Spleen (tissue), 11 donors: ENCODE measurements at regions not wholly inside any gene's neighbourhood (a gene's known extent, or its start where the extent isn't known, plus 50 kb on each side); places are given as distances from the start of the nearest gene placed in this dataset.

ENCODE experiments used
- DNase-seq: peaks from one replicate; pipeline ENCODE4 v3.0.0-alpha.2; 2020
- H3K27ac ChIP-seq, 8 donors: fragments of 200-600 bp; sonication (generic) in 7 of 8; 1 replicate in 4 of 8; 2 replicates in 4 of 8; pipeline versions ENCODE4 v1.5.0 to v1.8.0; 2016 to 2021; ENCODE audit warnings: inconsistent platforms in 4 of 8, mild to moderate bottlenecking in 4 of 8, moderate library complexity in 1 of 8
- H3K27me3 ChIP-seq, 7 donors: fragments of 200-600 bp; sonication (generic) in 6 of 7; replicated peaks in 1 of 7; 1 replicate in 4 of 7; 2 replicates in 3 of 7; pipeline versions ENCODE4 v1.5.0 to v1.8.0; 2016 to 2021; ENCODE audit warnings: inconsistent platforms in 3 of 7, mild to moderate bottlenecking in 1 of 7
- H3K36me3 ChIP-seq, 6 donors: fragments of 200-600 bp; sonication (generic) in 5 of 6; 1 replicate in 4 of 6; 2 replicates in 2 of 6; pipeline versions ENCODE4 v1.5.0 to v1.8.0; 2016 to 2021; ENCODE audit warnings: inconsistent platforms in 2 of 6
- H3K4me1 ChIP-seq, 6 donors: fragments of 200-600 bp; sonication (generic) in 5 of 6; 1 replicate in 3 of 6; 2 replicates in 3 of 6; pipeline versions ENCODE4 v1.5.0 to v1.8.0; 2016 to 2021; ENCODE audit warnings: inconsistent platforms in 3 of 6
- H3K4me3 ChIP-seq, 8 donors: fragments of 200-600 bp; sonication (generic) in 7 of 8; 1 replicate in 4 of 8; 2 replicates in 4 of 8; pipeline versions ENCODE4 v1.5.0 to v1.8.0; 2016 to 2021; ENCODE audit warnings: inconsistent platforms in 4 of 8, mild to moderate bottlenecking in 4 of 8, moderate library complexity in 2 of 8
- H3K9me3 ChIP-seq, 8 donors: fragments of 200-600 bp; sonication (generic) in 7 of 8; 1 replicate in 4 of 8; 2 replicates in 4 of 8; pipeline versions ENCODE4 v1.5.0 to v1.8.0; 2016 to 2021; ENCODE audit warnings: inconsistent platforms in 4 of 8
- CTCF ChIP-seq, 11 experiments: fragments of 200-600 bp in 7 of 11; fragments of 450-650 bp in 4 of 11; sonication (generic) in 4 of 11; IDR thresholded peaks in 8 of 11; conservative IDR thresholded peaks in 3 of 11; 1 replicate in 7 of 11; 2 replicates in 4 of 11; pipeline versions ENCODE4 v1.4.0 to v1.8.0; 2016 to 2021; ENCODE audit warnings: antibody characterized with exemption in 11 of 11, inconsistent platforms in 4 of 11, mild to moderate bottlenecking in 1 of 11
- POLR2A ChIP-seq, 3 donors: fragments of 450-650 bp; IDR thresholded peaks; one replicate each; pipeline ENCODE4 v1.5.1; 2017; ENCODE audit warnings: antibody characterized with exemption in 3 of 3, mild to moderate bottlenecking in 1 of 3
- POLR2AphosphoS5 ChIP-seq, 3 donors: sonication (generic); formaldehyde crosslinking; IDR thresholded peaks; one replicate each; pipeline ENCODE4 v1.5.1; 2017; ENCODE audit warnings: antibody characterized with exemption in 3 of 3
- WGBS, 5 donors: extraction: QIAGEN DNeasy Blood & Tissue Kit in 3 of 5; methylation state at CpG; one replicate each; pipeline versions ENCODE4 v1.1.5 to v1.1.7; 2013 to 2018; 5-methylcytosine and 5-hydroxymethylcytosine counted together
- intact Hi-C: fragments of 100-400 bp; cut with DNase I; formaldehyde crosslinking; loops from one replicate; pipeline ENCODE4 v1.15.0; 2023; ENCODE audit warnings: low total_unique reads
- donor health status: healthy with polysubstance abuse.
- donor health status: DM: no; HTN: no; CAD: no; lungs with moderate emphysema.
- donor health status: DM: no; HTN: no; CAD: no.
- donor health status: Bipolar disorder and iron deficiency.
- donor health status: healthy.
- donor health status: DM: no; HTN: no; CAD: no.
- donor health status: DM: yes; HTN: yes; CAD: no.

DNA sequence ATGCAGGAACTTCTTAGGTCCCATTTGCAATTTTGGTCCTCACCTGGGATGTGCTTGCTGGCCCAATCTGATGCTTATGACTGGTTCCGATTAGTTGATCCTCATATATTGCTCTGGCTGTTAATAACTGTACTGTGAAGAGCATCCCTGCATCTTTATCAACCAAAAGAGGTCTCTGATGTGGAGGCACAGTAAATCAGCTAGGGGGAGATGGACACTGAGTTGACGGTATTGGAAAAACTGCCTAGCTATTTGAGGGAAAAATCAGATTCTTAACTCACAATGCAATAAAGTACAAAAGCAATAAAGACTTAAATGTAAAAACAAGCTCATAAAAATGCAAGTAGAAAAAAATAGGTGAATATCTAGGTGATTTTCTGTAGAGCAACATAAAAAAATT, 188.0 kb upstream of the TCF4 start:
- 50 to 71% (median 52%) methylated on average over 2 of the region's 2 CpGs for WGBS, 5 donors
- TF ChIP-seq POLR2AphosphoS5 (IDR thresholded peaks at IDR 0.05) (no peak), POLR2A (IDR thresholded peaks at IDR 0.05) (no peak), CTCF (IDR thresholded peaks at IDR 0.05 in 8 of 11, conservative IDR thresholded peaks at IDR 0.05 in 3 of 11) (no peak)
- intact Hi-C loops: no loop called here

GRCh38 chr18:55774505-55774904, 186.5 kb upstream of the TCF4 start:
- Histone ChIP-seq H3K4me3 (no peak overlapping the region), H3K27me3 (peaks cover 0 to 5% (median 0%) of the 10 kb centered on the region in 7 donors), H3K9me3 (no peaks in the 10 kb centered on the region), H3K4me1 (peaks cover 0 to 18% (median 5%) of the 10 kb centered on the region in 6 donors), H3K36me3 (no peaks in the 10 kb centered on the region), H3K27ac (no peak overlapping the region)
- no peak for DNase-seq
- intact Hi-C loops: no loop called here
- WGBS, 5 donors: 82 to 92% (median 88%) methylated on average over 5 of the region's 5 CpGs
- TF ChIP-seq POLR2AphosphoS5 (IDR thresholded peaks at IDR 0.05) (no peak), POLR2A (IDR thresholded peaks at IDR 0.05) (no peak), CTCF (IDR thresholded peaks at IDR 0.05 in 8 of 11, conservative IDR thresholded peaks at IDR 0.05 in 3 of 11) (no peak)

More for the DNA sequence above, 188.0 kb upstream of the TCF4 start:
- Histone ChIP-seq H3K9me3 (no peaks in the 10 kb centered on the region), H3K36me3 (no peaks in the 10 kb centered on the region), H3K27ac (no peak overlapping the region), H3K4me1 (peaks cover 0 to 33% (median 8%) of the 10 kb centered on the region in 6 donors), H3K4me3 (no peak overlapping the region), H3K27me3 (peaks cover 0 to 17% (median 6%) of the 10 kb centered on the region in 7 donors)
- DNase-seq: no peak

DNA sequence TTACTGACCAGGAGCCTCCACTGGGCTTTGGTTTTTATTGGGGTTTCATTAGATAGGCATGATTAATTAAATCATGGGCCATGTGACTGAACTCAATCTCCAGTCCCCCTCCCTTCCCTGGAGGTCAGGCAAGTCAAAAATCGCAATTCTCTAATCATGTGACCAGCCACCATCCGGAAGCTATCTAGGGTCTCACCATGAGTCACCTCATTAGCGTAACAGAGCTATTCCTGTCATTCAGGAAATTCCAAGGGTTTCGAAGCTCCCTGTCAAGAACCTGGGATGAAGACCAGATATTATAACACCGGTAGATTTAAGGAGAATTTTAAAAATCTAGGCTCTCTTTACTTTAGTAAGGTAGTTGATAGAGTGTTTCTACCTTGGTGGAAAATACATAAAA, 180.3 kb upstream of the TCF4 start:
- intact Hi-C loops: no loop called here
- Histone ChIP-seq H3K4me3 (no peak overlapping the region), H3K4me1 (no peaks in the 10 kb centered on the region), H3K27me3 (no peaks in the 10 kb centered on the region), H3K36me3 (no peaks in the 10 kb centered on the region), H3K9me3 (no peaks in the 10 kb centered on the region), H3K27ac (no peak overlapping the region)
- WGBS, 5 donors: 74 to 91% (median 79%) methylated on average over 5 of the region's 5 CpGs
- no peak for TF ChIP-seq POLR2AphosphoS5 (IDR thresholded peaks at IDR 0.05)
- TF ChIP-seq POLR2A (IDR thresholded peaks at IDR 0.05): no peak
- no peak for TF ChIP-seq CTCF (IDR thresholded peaks at IDR 0.05 in 8 of 11, conservative IDR thresholded peaks at IDR 0.05 in 3 of 11)
- DNase-seq: no peak

DNA sequence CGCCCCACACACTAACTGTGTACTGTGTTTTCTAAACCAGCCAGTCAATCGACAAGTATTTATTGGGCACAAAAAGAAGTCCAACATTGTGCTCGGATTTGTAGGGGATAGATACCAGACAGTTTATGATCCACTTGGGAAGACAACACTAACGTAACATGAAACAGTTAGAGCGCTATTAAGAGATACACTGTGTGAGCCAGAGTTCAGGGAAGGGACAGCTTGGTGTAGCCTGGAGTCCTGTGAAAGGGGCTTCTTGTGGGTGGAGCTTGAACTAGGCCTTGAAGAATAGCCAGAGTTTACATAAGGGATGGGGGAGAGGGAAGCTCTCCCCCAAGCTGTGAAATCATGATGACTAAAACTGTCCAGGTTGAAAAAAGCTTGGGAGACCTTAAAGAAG, 176.4 kb upstream of the TCF4 start:
- Histone ChIP-seq H3K4me3 (no peak overlapping the region), H3K27me3 (no peaks in the 10 kb centered on the region), H3K9me3 (no peaks in the 10 kb centered on the region), H3K4me1 (no peaks in the 10 kb centered on the region), H3K27ac (no peak overlapping the region), H3K36me3 (no peaks in the 10 kb centered on the region)
- no peak for TF ChIP-seq CTCF (IDR thresholded peaks at IDR 0.05 in 8 of 11, conservative IDR thresholded peaks at IDR 0.05 in 3 of 11)
- TF ChIP-seq POLR2AphosphoS5 (IDR thresholded peaks at IDR 0.05): no peak
- no peak for TF ChIP-seq POLR2A (IDR thresholded peaks at IDR 0.05)
- DNase-seq: no peak
- WGBS, 5 donors: 89 to 96% (median 93%) methylated on average over 5 of the region's 5 CpGs
- intact Hi-C loops: no loop called here
